ENCODE measurements at regions not wholly inside any gene's neighbourhood (a gene's known extent, or its start where the extent isn't known, plus 50 kb on each side); places are given as distances from the start of the nearest gene placed in this dataset.

DNA sequence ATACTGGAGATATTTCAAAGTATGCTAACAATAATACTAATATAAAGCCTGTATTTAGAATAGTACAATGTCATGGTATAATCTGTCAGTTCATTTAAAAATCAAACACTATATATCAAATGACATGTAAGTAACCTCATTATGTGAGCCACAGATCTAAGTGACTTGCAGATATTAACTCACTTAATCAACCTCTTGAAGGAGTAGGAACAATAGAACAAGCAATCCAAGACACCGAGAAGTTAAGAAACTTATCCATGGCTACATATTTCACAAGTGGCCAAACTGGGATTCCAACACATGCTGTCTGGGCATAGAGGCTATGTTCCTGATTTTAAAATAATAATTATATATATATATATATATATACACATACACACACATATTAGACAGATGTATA lies 554.0 kb downstream of the ARAP2 start:
- TF ChIP-seq, protein P1, sequence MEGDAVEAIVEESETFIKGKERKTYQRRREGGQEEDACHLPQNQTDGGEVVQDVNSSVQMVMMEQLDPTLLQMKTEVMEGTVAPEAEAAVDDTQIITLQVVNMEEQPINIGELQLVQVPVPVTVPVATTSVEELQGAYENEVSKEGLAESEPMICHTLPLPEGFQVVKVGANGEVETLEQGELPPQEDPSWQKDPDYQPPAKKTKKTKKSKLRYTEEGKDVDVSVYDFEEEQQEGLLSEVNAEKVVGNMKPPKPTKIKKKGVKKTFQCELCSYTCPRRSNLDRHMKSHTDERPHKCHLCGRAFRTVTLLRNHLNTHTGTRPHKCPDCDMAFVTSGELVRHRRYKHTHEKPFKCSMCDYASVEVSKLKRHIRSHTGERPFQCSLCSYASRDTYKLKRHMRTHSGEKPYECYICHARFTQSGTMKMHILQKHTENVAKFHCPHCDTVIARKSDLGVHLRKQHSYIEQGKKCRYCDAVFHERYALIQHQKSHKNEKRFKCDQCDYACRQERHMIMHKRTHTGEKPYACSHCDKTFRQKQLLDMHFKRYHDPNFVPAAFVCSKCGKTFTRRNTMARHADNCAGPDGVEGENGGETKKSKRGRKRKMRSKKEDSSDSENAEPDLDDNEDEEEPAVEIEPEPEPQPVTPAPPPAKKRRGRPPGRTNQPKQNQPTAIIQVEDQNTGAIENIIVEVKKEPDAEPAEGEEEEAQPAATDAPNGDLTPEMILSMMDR (IDR thresholded peaks at IDR 0.05) = no peak
- TF ChIP-seq EZH2phosphoT487 (IDR thresholded peaks at IDR 0.05) = no peak
- no peak for TF ChIP-seq EZH2 (IDR thresholded peaks at IDR 0.05)

All from neural progenitor cell (in vitro differentiated cells).